Lower lobe of right lung (tissue), 2 donors: ENCODE measurements at regions not wholly inside any gene's neighbourhood (a gene's known extent, or its start where the extent isn't known, plus 50 kb on each side); places are given as distances from the start of the nearest gene placed in this dataset.

Experiments used
- ATAC-seq, 2 donors: fragments of 200-7000 bp; cut with Tn5 transposase; one replicate each; pipeline ENCODE4 v1.9.1; 2020 to 2022; ENCODE audit warnings: mild to moderate bottlenecking in 2 of 2, moderate library complexity in 2 of 2
- DNase-seq: peaks from one replicate; pipeline ENCODE4 v3.0.0-alpha.2; 2020
- H3K27ac ChIP-seq: fragments of 200-600 bp; one replicate; pipeline ENCODE4 v1.8.0; 2022
- H3K27me3 ChIP-seq: fragments of 200-600 bp; one replicate; pipeline ENCODE4 v1.8.0; 2022; ENCODE audit warnings: low read depth
- H3K36me3 ChIP-seq: fragments of 200-600 bp; one replicate; pipeline ENCODE4 v1.8.0; 2022; ENCODE audit warnings: mild to moderate bottlenecking
- H3K4me1 ChIP-seq: fragments of 200-600 bp; one replicate; pipeline ENCODE4 v1.8.0; 2022
- H3K4me3 ChIP-seq: fragments of 200-600 bp; one replicate; pipeline ENCODE4 v1.8.0; 2022; ENCODE audit warnings: mild to moderate bottlenecking
- H3K9me3 ChIP-seq: fragments of 200-600 bp; one replicate; pipeline ENCODE4 v1.8.0; 2022
- intact Hi-C: fragments of 100-400 bp; cut with DNase I; formaldehyde crosslinking; loops from one replicate; pipeline ENCODE4 v1.11.0; 2022
- TF ChIP-seq, protein P1 (sequence below): fragments of 200-600 bp; IDR thresholded peaks from one replicate; pipeline ENCODE4 v1.8.0; 2022; ENCODE audit warnings: antibody characterized with exemption, mild to moderate bottlenecking
- donor health status: DM: no; HTN: yes; CAD: no; lungs with severe emphysema.

DNA sequence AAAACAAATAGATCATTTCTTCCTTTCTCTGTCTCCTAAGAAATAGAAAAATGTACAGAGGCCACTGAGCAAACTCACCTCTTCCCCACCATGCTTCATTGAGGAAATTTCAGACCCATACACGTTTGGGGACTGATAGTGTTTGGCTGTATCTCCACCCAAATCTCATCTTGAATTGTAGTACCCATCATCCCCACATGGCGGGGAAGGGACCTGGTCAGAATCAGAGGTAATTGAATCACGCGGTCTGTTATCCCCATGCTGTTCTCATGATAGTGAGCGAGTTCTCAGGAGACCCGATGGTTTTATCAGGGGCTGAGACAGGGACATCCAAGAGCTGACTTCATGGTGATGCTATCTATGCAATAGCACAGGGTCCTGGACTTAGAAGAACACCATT is 1655.8 kb downstream of the MAT2B start:
- intact Hi-C loops: no loop called here
- no peaks in the 10 kb centered on the region for H3K9me3 ChIP-seq
- H3K27ac ChIP-seq: no peak overlapping the region
- no peaks in the 10 kb centered on the region for H3K4me1 ChIP-seq
- ATAC-seq: no peak
- DNase-seq: no peak
- TF ChIP-seq, protein P1, sequence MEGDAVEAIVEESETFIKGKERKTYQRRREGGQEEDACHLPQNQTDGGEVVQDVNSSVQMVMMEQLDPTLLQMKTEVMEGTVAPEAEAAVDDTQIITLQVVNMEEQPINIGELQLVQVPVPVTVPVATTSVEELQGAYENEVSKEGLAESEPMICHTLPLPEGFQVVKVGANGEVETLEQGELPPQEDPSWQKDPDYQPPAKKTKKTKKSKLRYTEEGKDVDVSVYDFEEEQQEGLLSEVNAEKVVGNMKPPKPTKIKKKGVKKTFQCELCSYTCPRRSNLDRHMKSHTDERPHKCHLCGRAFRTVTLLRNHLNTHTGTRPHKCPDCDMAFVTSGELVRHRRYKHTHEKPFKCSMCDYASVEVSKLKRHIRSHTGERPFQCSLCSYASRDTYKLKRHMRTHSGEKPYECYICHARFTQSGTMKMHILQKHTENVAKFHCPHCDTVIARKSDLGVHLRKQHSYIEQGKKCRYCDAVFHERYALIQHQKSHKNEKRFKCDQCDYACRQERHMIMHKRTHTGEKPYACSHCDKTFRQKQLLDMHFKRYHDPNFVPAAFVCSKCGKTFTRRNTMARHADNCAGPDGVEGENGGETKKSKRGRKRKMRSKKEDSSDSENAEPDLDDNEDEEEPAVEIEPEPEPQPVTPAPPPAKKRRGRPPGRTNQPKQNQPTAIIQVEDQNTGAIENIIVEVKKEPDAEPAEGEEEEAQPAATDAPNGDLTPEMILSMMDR: peak; percentile 9
- H3K27me3 ChIP-seq: no peaks in the 10 kb centered on the region
- no peaks in the 10 kb centered on the region for H3K36me3 ChIP-seq
- H3K4me3 ChIP-seq: no peak overlapping the region

DNA sequence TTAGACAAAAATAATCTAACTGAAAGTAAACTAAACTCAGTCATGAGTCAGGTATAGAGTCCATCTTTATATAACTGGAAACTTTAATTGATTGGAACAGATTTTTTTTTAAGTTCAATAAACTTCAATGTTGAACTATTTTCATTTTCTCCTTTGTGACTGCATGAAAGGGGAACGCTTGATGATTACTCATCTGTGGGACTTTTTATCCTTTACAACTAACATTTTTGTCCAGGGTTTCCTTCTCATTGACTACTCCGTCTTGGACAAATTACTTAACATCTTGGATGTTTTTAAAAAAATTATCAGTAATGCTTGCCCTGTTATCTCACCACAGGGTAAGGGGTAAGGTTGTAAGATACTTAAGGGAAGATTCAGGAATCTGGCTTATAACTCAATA is 1658.4 kb downstream of the MAT2B start:
- Histone ChIP-seq H3K4me1 (no peaks in the 10 kb centered on the region), H3K9me3 (no peaks in the 10 kb centered on the region), H3K27ac (no peak overlapping the region), H3K4me3 (no peak overlapping the region), H3K27me3 (no peaks in the 10 kb centered on the region), H3K36me3 (no peaks in the 10 kb centered on the region)
- TF ChIP-seq, protein P1: no peak
- ATAC-seq: no peak
- DNase-seq: no peak
- intact Hi-C loops: no loop called here

DNA sequence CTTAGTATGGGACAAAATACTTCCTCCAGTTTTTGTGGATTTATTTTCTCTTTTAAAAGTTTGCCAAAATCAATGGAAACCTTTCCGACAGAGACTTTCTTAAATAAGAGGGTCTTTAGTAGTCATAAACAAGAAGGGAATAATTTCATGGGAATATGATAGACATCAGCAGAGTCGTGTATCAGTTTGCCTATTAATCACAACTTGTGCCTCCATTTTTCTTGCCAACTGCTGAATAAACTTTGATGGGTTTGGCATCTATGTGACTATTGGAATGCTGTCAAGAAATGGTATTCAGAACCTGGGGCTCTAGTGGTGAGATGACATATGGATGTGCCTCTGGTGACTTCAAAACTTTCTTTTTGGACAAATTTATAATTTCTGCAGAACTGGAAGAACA is 1668.2 kb downstream of the MAT2B start:
- H3K9me3 ChIP-seq: no peaks in the 10 kb centered on the region
- H3K27ac ChIP-seq: no peak overlapping the region
- H3K36me3 ChIP-seq: no peaks in the 10 kb centered on the region
- TF ChIP-seq, protein P1: no peak
- H3K4me3 ChIP-seq: no peak overlapping the region
- no peaks in the 10 kb centered on the region for H3K27me3 ChIP-seq
- intact Hi-C loops: no loop called here
- H3K4me1 ChIP-seq: no peaks in the 10 kb centered on the region
- ATAC-seq (no peak), DNase-seq (no peak)

DNA sequence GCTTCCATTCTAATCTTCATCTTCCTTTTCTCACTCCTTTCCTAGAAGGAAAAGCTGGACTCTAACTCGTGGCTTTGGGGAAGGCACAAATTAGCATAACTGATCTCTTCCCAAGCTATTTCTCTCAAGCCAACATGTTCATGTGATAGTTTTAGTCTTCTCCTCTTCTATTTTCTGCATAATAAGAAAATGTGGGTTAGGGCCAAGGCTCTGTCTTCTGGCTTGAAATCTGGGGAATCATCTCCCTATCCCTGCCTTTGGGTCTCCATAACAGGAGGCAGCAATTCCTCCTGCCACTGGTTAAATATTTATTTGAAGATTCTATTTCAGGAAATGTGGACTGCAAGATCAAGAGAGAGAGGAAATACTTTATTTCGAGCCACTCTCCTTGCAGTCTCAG is 1669.6 kb downstream of the MAT2B start:
- H3K4me1 ChIP-seq: no peaks in the 10 kb centered on the region
- no peaks in the 10 kb centered on the region for H3K27me3 ChIP-seq
- ATAC-seq (no peak), DNase-seq (no peak)
- no peak overlapping the region for H3K4me3 ChIP-seq
- no peak overlapping the region for H3K27ac ChIP-seq
- TF ChIP-seq, protein P1: no peak
- intact Hi-C loops: no loop called here
- no peaks in the 10 kb centered on the region for H3K36me3 ChIP-seq
- no peaks in the 10 kb centered on the region for H3K9me3 ChIP-seq

DNA sequence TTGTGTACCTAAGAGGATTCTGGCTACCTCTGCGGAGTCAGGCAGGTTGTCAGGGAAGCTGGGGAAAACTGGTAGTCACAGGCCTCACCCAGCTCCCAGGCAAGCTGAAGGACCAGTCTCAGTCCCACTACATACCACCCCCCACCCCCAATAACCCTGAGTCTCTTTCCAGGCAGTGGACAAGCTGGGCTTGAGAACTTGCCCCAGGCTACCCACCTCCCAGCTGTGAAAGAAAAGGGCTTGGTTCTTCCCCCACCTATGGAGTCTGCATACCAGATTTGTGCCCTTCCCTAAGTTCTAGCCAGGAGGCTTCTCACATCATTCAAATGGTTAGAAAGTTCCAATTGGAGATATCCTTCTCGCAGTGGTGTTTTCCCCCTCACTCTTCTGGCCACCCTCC is 1678.8 kb downstream of the MAT2B start:
- DNase-seq (no peak), ATAC-seq (no peak)
- no peaks in the 10 kb centered on the region for H3K4me1 ChIP-seq
- no peaks in the 10 kb centered on the region for H3K36me3 ChIP-seq
- H3K4me3 ChIP-seq: no peak overlapping the region
- H3K27ac ChIP-seq: no peak overlapping the region
- TF ChIP-seq, protein P1: no peak
- H3K9me3 ChIP-seq: no peaks in the 10 kb centered on the region
- H3K27me3 ChIP-seq: no peaks in the 10 kb centered on the region
- intact Hi-C loops: no loop called here

DNA sequence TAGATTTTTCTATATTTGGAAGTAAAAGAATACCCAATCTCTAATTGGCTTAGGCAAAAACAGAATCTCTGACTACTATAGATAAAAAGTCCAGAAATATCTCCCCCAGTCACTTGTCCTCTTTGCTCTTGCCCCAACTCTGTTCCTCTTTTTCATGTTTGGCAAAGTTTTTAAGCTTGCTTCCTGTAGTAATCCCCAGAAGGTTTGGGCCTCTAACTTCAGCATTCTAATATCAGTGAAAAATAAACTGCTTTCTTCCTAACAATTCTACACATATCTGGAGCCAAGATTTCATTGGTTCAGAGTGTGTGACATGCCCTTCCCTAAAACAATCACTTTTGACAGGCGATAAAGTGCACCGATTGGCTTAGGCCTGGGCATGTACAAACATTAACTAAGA is 1680.3 kb downstream of the MAT2B start:
- DNase-seq (no peak), ATAC-seq (no peak)
- Histone ChIP-seq H3K9me3 (no peaks in the 10 kb centered on the region), H3K27me3 (no peaks in the 10 kb centered on the region), H3K4me1 (no peaks in the 10 kb centered on the region), H3K36me3 (no peaks in the 10 kb centered on the region), H3K27ac (no peak overlapping the region), H3K4me3 (no peak overlapping the region)
- TF ChIP-seq, protein P1: no peak
- intact Hi-C loops: no loop called here
